HG03280 (cell line): ENCODE measurements at regions not wholly inside any gene's neighbourhood (a gene's known extent, or its start where the extent isn't known, plus 50 kb on each side); places are given as distances from the start of the nearest gene placed in this dataset.
"Not testable (repeated sequence)": the region's sequence is repeated elsewhere in the genome, so short reads cannot be mapped to it uniquely, and the experiment has no call there.

Experiments used
- ATAC-seq: cut with Tn5 transposase; IDR thresholded peaks from one replicate; pipeline ENCODE4 v1.9.1; 2021; ENCODE audit warnings: mild to moderate bottlenecking, moderate library complexity; ENCODE audit not compliant: unreplicated experiment

DNA sequence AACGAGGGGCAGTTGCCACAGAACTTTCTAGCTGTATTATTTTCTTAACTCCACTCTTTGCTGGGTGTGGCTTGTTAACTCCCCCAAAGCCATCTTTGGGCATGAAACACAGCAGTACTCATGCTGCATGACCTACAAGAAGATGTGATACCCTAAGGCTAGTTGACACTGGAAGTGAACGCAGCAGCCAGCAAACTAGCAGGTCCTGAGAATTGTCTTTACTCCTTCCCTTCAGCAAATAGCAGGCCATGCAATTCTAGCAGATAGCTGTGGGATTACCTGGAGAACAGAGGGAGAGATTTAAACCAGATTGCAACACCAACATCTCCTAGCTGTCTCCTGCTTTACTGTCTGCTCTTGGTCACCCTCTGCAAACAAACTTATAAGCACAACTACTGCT is 688.0 kb upstream of the ZWINT start:
- no peak for ATAC-seq

DNA sequence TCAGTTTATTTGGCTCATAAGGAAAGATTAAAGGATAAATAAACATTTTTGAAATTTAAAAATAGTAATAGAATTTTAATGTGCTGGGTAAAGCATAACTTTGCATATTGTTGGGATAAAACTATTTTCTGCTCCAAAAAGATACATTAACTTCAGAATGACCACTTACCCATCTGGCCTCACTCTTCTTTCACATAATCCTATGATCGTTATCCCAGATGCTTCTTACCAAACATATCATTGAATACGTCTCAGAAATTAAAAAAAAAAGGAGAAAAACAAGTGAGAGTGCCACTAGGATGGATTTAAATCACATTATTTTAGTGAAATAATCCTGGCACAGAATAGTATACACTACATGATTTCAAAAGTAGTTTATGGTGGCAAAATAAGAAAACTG is 677.5 kb upstream of the ZWINT start:
- no peak for ATAC-seq

DNA sequence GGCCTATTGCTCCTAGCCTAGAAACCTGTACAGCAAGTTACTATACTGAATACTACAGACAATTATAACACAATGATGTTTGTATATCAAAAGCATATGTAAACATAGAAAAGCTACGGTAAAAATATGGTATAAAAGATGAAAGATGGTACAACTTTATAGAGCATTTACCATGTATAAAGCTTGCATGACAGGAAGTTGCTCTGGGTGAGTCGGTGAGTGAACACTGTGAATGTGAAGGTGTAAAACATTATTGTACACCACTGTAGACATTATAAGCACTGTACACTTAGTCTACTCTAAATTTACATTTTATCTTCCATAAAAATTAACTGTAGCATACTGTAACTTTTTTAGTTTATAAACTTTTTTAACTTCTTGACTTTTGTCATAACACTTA is 674.3 kb upstream of the ZWINT start:
- no peak for ATAC-seq

DNA sequence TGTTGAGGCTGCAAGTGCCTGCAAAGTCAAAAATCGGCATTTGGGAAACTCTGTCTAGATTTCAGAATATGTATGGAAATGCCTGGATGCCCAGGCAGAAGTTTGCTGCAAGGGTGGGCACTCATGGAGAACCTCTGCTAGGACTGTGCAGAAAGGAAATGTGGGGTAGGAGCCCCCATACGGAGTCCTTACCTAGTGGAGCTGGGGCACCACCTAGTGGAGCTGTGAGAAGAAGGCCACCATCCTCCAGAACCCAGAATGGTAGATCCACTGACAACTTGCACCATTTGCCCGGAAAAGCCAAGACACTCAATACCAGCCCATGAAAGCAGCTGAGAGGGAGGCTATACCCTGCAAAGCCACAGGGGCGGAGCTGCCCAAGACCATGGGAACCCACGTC is 671.2 kb upstream of the ZWINT start:
- ATAC-seq: not testable (repeated sequence)

DNA sequence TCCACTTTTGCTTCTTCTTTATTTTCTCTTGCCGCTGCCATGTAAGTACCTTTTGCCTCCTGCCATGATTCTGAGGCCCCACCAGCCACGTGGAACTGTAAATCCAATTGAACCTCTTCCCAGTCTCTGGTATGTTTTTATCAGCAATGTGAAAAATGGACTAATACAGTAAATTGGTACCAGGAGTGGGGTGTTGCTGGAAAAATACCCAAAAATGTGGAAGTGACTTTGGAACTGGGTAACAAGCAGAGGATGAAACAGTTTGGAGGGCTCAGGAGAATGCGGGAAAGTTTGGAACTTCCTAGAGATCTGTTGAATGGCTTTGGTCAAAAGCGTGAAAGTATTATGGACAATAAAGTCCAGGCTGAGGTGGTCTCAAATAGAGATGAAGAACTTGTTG is 670.3 kb upstream of the ZWINT start:
- no peak for ATAC-seq

DNA sequence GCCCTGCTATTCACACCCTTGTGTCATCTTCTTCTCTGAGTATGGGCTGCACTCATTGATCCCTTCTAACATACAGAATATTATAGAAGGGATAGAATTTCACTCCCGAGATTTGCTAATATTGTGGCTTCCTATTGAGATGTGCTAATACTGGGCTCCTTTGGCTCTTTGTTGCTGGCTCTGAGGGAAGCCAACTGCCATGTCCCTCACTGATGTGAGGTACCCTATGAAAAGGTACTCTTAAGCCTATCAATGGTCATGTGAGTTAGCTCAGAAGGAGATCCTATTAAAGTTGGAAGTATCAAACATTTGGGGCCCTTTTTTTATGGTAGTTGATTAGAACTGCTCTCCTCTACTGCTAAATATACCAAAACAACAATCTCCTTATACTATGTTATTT is 665.2 kb upstream of the ZWINT start:
- ATAC-seq: no peak

DNA sequence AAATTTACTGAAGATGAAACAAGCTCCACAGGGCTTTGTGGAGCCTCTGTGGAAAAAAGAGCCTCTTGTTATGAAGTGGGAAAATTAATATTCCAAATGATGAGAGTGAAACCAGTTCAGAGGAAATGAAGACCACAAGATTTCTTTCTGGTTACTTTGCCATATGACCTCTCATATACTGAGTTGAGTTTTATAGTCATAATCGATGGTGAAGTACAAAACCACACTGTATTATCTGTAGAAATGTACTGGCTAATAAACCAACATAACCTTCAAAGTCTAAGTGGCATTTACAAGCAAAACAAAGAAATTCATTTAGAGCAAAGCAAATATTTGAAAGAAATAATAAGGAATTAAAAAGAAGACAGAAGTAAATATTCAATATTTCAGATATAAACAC is 662.6 kb upstream of the ZWINT start:
- ATAC-seq: no peak

DNA sequence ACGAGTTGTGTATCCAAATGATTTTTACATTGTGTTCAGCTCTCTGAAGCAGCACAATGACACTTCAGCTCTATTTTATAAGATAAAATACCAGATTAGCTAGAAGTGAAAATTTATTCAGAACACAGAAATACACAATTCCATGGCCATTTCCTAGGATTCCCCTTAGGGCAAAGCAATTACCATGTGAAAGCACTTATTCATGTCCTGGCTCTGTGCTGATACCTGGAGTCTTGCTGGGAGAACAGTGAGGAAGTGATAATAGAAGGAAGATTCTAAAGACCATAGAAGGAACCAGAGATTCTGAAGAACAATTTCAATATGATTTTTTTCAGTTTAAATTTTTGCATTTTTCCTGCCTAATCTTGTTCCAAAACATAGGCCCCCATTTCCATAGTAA is 657.4 kb upstream of the ZWINT start:
- no peak for ATAC-seq

DNA sequence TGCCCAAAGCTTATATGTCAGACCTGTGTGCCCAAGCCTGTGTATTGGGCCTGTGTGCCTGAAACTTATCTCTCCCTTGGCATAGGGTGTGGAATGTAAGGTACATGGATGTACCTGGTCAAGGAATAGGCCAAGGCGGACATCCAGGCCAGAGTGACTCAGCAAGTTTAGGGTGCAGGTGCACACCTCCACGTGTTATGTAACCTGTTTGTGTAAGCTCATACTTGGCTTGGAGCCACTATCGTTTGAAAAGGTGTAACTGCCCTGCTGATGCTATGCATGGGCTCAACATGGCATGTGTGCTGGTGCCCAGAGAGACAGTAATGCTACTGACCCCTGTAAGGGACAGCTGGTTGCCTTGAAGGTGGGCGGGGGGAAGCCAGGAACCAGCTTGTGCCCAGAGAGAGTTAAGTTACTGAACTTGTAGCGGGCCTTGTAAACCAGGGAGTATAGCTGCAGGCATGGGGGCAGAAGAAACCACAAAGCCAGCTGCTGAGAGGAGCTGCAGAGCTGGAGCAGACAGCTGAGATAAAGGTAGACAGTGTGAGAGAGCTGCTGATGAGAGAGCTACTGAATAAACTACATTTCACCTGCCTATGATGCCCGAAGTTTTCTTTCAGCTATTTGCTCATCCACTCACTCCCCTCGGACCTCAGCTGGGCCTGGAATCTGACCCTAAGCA is 656.4 kb upstream of the ZWINT start:
- no peak for ATAC-seq

DNA sequence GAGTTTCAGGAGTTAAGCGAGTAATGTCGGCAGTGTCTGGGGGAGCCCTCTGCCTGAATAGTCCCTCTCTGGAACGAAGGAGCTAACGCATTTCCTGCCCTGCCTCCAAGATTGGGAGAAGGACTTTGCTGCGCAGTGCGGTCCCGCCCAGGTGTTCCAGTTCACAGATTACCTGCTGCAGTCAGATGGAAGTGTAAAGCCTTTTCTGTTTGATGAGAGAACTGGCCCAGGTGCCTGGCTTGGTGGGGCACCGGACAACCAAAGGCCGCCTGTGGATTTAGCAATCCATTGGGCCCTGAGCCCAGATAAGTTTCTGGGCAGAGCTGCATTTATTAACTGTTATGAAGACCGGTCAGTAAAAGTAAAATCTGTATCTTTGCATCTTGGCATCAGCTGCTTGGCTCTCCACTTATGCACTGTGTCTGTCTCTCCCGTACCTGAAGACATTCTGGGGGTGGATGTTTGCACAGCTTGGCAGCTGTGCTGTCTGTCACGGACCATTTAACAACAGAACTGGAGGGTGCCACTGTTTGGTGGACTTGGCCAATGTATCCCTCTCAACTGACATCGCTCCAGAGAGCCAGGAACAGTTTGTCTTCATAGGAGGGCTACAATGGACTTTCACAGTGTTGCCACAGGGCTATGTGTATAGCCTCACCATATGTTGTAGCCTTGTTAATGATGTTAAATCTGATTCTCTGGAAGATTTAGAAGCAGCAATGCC is 654.7 kb upstream of the ZWINT start:
- no peak for ATAC-seq

DNA sequence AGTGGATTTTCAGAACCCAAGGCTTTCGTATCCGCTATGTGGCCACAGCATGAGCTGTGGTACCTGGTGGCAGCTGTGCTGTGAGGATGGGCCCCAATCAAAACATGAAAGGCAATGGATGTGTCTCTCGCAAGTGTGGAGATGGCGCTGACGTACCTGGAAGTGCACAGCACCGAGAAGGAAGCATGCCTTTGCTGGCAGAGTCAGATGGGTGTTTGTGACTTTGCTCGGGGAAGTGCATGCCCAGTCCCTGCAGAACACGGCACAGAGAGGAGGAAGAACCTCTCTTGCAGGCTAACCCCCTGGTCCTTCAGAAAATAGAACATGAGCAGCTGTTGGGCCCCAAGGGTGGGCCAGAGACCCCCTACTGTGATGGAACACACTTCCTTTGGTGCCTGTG is 654.1 kb upstream of the ZWINT start:
- ATAC-seq: no peak

DNA sequence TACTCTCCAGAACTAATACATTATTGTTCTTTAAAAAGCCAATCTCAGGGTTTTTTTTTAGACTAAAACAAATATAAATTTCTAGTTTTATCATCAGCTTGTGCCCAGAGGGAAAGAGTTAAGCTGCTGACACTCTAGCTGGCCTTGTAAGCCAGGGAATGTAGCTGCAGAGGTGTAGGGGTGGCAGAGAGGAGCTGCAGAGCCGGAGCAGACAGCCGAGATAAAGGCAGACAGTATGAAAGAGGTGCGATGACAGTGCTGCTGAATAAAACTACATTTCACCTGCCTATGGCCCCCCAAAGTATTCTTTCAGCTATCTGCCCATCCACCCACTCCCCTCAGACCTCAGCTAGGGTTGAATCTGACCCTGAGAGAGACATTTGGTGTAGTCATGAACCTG is 653.7 kb upstream of the ZWINT start:
- ATAC-seq: no peak

DNA sequence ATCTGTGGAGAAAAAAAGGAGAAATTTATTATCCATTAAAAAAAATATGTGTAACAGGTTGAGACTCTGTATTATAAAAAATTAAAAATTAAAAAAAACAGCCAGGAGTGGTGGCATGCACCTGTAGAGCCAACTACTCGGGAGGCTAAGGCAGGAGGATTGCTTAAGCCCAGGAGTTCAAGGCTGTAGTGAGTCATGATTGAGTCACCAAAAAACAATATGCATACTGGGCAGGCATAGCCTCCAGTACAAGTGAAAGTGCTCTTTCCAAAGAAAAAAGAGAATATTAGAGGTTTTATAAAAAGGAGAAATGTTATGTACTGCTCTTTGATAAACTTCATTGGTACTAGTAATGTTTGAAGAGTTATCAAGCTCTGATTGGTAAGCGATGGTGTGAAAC is 647.1 kb upstream of the ZWINT start:
- ATAC-seq: no peak

DNA sequence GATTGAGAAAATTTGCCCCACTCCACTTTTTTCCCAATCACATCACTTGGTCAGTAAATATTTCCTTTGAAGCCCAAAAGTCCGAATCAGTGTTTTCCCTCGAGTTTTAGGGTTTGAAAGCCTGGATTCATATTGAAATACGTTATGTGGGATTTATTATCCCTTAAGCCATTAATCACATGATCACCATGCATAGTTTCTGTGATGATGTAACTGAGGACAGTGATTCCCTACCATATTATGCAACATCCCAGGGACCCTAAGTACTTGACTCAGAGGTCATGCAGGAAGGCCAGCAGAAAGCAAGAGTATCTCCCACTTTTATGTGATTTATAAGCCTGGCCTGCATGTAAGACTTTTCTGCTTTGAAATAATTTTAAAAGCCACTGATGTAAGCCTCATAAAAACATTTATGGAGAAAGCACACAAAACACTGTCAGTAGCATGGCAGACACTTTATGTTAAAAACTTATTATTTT is 630.6 kb upstream of the ZWINT start:
- ATAC-seq: no peak

DNA sequence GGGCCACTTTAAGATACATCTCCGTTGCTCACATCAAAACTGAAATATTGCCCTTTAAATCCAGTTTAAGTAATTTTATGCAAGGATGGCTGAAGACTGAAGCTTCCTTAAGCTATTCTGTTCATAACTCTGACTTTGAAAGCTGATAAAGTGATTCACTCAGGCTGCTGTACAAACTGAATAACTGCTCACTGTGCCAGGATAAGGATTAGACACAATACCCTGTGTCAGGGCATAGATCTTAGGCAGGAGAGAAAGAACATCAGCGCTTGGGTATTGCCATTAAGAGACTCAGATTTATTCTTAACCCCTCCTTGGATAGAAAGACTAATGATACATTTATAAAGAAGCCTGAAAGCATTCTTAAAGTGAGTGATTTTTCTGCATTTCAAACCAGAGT is 614.5 kb upstream of the ZWINT start:
- ATAC-seq: no peak

DNA sequence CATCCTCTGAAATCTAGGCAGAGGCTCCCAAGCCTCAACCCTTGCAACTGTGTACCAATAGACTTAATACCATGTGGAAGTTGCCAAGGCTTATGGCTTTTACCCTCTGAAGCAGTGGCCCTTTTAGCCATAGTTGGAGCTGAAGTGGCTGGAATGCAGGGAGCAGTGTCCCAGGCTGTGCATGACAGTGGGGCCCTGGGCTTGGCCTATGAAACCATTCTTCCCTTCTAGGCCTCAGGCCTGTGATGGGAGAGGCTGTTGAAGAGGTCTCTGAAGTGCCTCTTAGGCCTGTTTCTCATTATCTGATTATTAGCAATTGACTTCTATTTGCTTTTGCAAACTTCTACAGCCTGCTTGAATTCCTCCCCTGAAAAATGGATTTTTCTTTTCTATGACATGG is 612.7 kb upstream of the ZWINT start:
- ATAC-seq: no peak

DNA sequence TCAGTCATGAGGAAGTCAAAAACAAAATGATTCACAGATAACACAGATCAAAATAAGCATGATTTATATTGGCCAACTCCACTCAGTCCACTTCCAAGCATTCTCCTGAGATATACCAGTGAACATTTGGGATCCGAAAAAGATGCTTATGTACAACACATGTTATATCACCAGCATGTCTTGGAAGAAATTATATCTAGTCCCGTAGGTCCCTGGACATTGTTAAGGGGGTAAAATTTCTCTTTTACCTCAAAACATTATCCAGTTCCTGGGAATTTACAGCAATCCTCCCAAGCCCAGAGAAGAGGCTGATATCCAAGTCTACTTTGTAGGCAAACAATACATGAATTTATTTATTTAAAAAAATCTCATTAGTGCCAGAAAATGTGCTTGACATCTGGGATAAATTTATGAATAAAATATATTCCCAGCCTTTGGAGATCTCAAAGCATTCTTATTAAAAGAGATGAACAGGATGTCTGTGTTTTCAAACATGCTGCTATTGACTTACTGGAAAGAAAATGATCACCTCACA is 582.2 kb upstream of the ZWINT start:
- no peak for ATAC-seq

DNA sequence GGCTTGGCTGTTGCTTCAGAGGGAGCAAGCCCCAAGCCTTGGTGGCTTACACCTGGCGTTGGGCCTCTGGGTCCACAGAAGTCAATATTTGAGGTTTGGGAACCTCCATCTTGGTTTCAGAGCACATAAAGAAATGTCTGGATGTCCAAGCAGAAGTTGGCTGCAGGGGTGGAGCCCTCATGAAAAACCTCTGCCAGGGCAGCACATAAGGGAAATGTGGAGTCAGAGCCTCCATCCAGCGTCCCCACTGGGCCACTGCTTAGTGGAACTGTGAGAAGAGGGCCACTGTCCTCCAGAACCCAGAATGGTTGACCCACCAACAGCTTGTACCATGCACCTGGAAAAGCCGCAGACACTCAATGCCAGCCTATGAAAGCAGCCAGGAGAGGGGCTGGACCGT is 573.5 kb upstream of the ZWINT start:
- ATAC-seq: no peak

DNA sequence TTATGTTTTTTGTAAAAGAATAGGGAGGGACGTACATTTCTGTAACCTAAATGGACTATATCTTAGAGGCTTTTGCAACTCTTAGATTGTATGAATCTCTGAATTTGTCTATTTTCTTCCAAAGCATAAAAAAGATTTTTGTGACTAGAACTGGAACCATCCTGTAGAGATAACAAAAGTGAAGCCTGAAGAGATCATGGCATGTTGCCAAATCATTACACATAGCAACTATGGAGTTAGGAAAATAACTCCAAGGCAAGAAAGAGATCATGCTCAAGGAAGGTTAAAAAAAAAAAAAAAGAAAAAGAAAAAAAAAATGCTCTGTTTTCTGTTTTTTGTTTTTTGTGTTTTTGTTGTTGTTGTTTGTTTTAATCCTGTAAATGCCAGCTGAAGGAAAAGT is 567.7 kb upstream of the ZWINT start:
- ATAC-seq: no peak

DNA sequence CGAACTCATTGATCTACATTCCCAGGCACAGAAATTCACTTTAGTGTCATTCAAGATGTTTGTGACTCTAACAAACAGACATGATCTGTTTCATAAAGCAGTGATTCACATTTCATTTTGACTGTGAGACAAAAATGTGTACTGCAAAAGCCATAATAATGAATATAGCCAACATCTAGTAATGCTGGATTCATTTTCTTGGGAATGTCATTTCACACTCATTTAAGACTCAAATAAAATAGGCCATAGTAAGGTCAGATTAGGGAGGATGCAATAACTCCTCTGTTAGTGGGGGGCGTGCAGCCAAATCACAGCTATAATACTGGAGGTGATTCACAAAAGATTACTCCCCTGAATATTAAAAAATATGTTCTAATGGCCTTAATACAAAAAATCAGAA is 566.6 kb upstream of the ZWINT start:
- ATAC-seq: no peak

DNA sequence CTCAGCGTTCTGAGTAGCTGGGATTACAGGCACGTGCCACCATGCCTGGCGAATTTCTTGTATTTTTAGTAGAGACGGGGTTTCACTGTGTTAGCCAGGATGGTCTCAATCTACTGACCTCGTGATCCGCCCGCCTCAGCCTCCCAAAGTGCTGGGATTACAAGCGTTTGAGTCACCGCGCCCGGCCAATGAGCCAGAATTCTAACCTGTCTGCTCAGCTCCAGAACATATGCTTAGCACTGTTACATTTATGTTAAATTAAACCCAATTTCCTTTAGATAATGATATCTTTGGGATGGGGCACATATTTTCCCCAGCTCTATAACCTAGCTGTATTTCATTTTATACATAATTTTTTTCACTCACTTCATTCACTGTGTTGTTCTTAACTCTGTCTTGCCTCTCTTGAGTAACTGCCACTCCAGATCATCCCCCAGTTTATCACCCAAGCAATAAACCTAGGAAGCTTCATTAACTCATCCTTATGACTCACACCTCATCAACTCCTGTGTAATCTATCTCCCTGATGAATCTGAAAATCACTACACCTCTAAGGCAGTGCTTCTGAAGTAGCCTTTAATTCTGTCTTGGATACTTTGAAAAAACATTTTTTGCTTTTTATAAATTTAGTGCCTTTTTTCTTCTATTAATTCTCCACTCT is 559.7 kb upstream of the ZWINT start:
- no peak for ATAC-seq

DNA sequence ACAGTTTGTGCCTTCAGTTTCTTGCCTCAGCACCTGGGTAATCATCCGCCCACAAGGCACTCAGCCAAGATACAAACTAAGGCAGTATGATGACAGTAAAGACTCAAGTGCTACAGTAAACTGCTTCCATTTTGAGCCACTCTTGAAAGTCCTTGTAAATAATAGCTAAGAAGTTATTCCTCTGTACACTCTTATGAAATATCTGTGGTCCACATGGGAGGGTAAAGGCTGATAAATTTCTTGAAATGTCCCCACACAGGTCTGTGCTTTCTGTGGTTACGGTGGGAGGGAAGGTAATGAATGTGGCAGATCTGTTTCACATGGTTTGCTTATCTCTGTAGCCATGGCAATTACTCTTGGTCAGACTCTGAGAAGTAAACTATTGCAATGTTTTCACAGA is 551.0 kb upstream of the ZWINT start:
- no peak for ATAC-seq
